ENCODE measurements at regions not wholly inside any gene's neighbourhood (a gene's known extent, or its start where the extent isn't known, plus 50 kb on each side); places are given as distances from the start of the nearest gene placed in this dataset.

- TF ChIP-seq TP53 (CRISPR knock-in tag; IDR thresholded peaks at IDR 0.05): no peak
- TF ChIP-seq ATF2 (CRISPR knock-in tag; IDR thresholded peaks at IDR 0.05; ENCODE audit: borderline replicate concordance, low read depth): no peak
- no peak for TF ChIP-seq CTCF (IDR thresholded peaks at IDR 0.05)
- no peak for TF ChIP-seq ESRRA (CRISPR knock-in tag; IDR thresholded peaks at IDR 0.05; ENCODE audit: borderline replicate concordance)
- TF ChIP-seq ZNF317 (CRISPR knock-in tag; IDR thresholded peaks at IDR 0.05; ENCODE audit: borderline replicate concordance, low read depth): no peak
These were observed 279.2 kb downstream of the PDCD6IP start for GRCh38 chr3:34077417-34078195.

All from WTC11 (cell line).